ENCODE measurements at regions not wholly inside any gene's neighbourhood (a gene's known extent, or its start where the extent isn't known, plus 50 kb on each side); places are given as distances from the start of the nearest gene placed in this dataset.

- H3K9me3 Mint-ChIP-seq, result no peaks in the 10 kb centered on the region
- no peak overlapping the region for H3K4me3 Mint-ChIP-seq
- no peak for TF ChIP-seq CTCF (conservative IDR thresholded peaks at IDR 0.05)
- no peaks in the 10 kb centered on the region for H3K4me1 Mint-ChIP-seq (ENCODE audit: unreplicated experiment)
- DNase-seq (ENCODE audit: extremely low spot score, unreplicated experiment), result no peak
- H3K27me3 Mint-ChIP-seq, result no peaks in the 10 kb centered on the region
- H3K36me3 Mint-ChIP-seq, result no peaks in the 10 kb centered on the region
- no peak overlapping the region for H3K27ac Mint-ChIP-seq
Observed at GRCh38 chr6:66808771-66809170, 1101.7 kb upstream of the EYS start.

GRCh38 chr6:66796987-66797386 is 1090.0 kb upstream of the EYS start:
- no peak overlapping the region for H3K4me3 Mint-ChIP-seq

GRCh38 chr6:66788579-66788978 is 1081.6 kb upstream of the EYS start:
- Mint-ChIP-seq H3K36me3 (no peaks in the 10 kb centered on the region), H3K27me3 (no peaks in the 10 kb centered on the region)

More at GRCh38 chr6:66796987-66797386, 1090.0 kb upstream of the EYS start:
- TF ChIP-seq CTCF (conservative IDR thresholded peaks at IDR 0.05), result no peak
- no peaks in the 10 kb centered on the region for H3K27me3 Mint-ChIP-seq
- H3K27ac Mint-ChIP-seq, result no peak overlapping the region
- DNase-seq (ENCODE audit: extremely low spot score, unreplicated experiment), result no peak
- no peaks in the 10 kb centered on the region for H3K36me3 Mint-ChIP-seq
- H3K9me3 Mint-ChIP-seq, result no peaks in the 10 kb centered on the region
- H3K4me1 Mint-ChIP-seq (ENCODE audit: unreplicated experiment), result no peaks in the 10 kb centered on the region

GRCh38 chr6:66772800-66773199 is 1065.8 kb upstream of the EYS start:
- Mint-ChIP-seq H3K4me1 (ENCODE audit: unreplicated experiment) (no peaks in the 10 kb centered on the region), H3K27ac (no peak overlapping the region)

More at GRCh38 chr6:66788579-66788978, 1081.6 kb upstream of the EYS start:
- H3K4me1 Mint-ChIP-seq (ENCODE audit: unreplicated experiment), result no peaks in the 10 kb centered on the region
- no peak for DNase-seq (ENCODE audit: extremely low spot score, unreplicated experiment)
- H3K27ac Mint-ChIP-seq, result no peak overlapping the region
- TF ChIP-seq CTCF (conservative IDR thresholded peaks at IDR 0.05), result no peak
- no peak overlapping the region for H3K4me3 Mint-ChIP-seq
- H3K9me3 Mint-ChIP-seq, result no peaks in the 10 kb centered on the region

GRCh38 chr6:66771626-66772025 is 1064.6 kb upstream of the EYS start:
- Mint-ChIP-seq H3K36me3 (no peaks in the 10 kb centered on the region), H3K9me3 (no peaks in the 10 kb centered on the region), H3K27ac (no peak overlapping the region), H3K4me3 (no peak overlapping the region), H3K4me1 (ENCODE audit: unreplicated experiment) (no peaks in the 10 kb centered on the region), H3K27me3 (no peaks in the 10 kb centered on the region)
- no peak for TF ChIP-seq CTCF (conservative IDR thresholded peaks at IDR 0.05)
- no peak for DNase-seq (ENCODE audit: extremely low spot score, unreplicated experiment)

More at GRCh38 chr6:66772800-66773199, 1065.8 kb upstream of the EYS start:
- DNase-seq (ENCODE audit: extremely low spot score, unreplicated experiment), result no peak
- Mint-ChIP-seq H3K27me3 (no peaks in the 10 kb centered on the region), H3K36me3 (no peaks in the 10 kb centered on the region), H3K9me3 (no peaks in the 10 kb centered on the region), H3K4me3 (no peak overlapping the region)
- TF ChIP-seq CTCF (conservative IDR thresholded peaks at IDR 0.05), result no peak

GRCh38 chr6:66751630-66752029 is 1044.6 kb upstream of the EYS start:
- Mint-ChIP-seq H3K4me1 (ENCODE audit: unreplicated experiment) (no peaks in the 10 kb centered on the region), H3K27me3 (no peaks in the 10 kb centered on the region), H3K9me3 (no peaks in the 10 kb centered on the region), H3K4me3 (no peak overlapping the region), H3K27ac (no peak overlapping the region), H3K36me3 (no peaks in the 10 kb centered on the region)
- no peak for DNase-seq (ENCODE audit: extremely low spot score, unreplicated experiment)
- no peak for TF ChIP-seq CTCF (conservative IDR thresholded peaks at IDR 0.05)
